ENCODE measurements at regions not wholly inside any gene's neighbourhood (a gene's known extent, or its start where the extent isn't known, plus 50 kb on each side); places are given as distances from the start of the nearest gene placed in this dataset.
A peak's percentile ranks its signal among the peaks of the same experiment; 100 is the strongest.

DNA sequence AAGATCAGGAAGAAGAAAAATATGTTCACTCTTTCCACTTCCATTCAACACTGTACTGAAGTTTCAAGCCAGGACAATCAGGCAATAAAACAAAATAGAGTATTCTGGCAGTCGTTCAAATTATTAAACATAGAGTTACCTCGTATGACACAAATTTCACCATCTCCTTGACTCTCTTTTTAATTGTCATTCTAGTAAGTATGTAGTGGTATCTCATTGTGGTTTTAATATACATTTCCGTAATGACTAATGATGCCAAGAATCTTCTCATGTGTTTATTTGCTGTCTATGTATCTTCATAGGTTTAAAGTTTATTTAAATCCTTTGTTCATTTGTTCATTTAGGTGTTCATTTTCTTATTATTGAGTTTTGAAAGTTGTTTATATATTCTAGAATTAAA, 352.2 kb downstream of the IDS start:
- DNase-seq (ENCODE audit: low read depth): no peak

- DNase-seq (ENCODE audit: low read depth): peak; percentile 28
These were observed 353.0 kb downstream of the IDS start for GRCh38 chrX:149151805-149152757.

- peak; percentile 1 for DNase-seq (ENCODE audit: low read depth)
These were observed 359.2 kb downstream of the IDS start for GRCh38 chrX:149145845-149146285.

DNA sequence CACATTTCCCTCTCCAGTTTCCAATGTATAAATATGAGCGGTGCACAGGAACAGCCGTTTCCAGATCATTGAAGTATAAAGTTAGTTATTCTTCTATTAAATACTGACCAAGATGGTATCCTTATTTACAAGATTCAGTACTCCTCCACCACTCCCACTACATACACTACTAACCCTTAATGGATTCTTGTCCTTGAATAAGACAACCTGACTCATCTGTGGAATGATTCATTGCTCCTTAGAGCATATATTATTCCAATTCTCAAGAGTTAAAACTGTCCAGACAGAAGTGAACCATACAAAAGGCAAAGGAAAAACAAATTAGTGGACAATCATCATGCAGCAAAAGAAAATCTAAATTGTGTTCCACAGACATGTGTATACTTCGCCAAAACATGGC, 373.3 kb downstream of the IDS start:
- no peak for DNase-seq (ENCODE audit: low read depth)

- no peak for DNase-seq (ENCODE audit: low read depth)
These were observed 375.3 kb downstream of the IDS start for GRCh38 chrX:149129767-149130166.

- no peak for DNase-seq (ENCODE audit: low read depth)
These were observed 380.5 kb downstream of the IDS start for GRCh38 chrX:149124526-149125108.

DNA sequence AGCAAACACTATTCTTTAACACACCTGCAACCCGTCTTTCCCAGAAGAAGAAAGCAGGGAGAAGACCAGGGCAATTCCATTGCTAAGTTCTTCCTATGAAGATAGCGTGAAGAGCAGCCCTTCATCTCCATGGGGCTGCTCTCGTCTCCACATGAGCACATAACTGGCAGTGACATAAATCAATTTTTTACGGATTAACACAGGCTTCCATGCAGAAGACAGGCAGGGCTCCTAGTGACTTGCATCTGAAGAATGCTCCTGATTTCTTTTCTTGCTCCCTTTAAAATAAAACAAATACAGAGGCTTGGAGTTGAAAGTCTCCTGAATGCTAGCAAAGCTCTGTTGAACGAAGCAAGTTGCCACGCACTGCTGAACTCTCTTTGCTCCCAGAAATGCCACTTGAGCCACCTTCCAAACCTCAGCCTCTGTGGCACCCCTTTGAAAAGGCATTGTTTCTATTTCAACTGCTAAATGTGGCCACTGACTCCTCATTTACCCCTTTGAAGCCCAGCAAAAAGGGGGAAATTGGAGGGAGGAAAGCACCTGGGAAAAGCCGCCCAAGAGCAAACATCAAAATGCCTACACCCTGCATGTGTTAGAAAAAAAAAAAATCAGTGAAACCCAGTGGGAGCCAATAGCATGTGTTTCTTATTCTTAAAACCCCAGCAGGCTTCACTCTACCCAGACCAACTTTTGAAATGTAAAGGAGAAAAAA, 383.7 kb downstream of the IDS start:
- DNase-seq (ENCODE audit: low read depth): no peak

DNA sequence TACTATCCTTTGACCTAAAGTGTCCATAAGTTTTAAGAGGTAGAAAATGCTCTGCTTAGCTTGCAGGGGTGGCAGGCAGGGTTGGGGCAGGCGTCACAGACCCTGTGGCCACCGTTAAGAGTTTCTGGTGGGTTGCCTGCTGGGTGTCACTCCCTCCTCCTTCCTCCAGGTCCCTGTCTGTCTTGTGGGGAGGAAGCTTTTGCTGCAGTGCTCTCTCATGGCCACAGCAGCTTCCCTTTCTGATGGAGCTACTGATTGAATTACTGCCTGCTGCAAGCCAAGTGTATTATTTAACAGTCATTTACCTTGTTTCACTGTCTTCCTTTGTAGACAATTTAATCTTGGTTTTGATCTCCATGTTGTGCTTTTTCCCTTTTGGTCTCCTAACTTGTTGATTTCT, 384.6 kb downstream of the IDS start:
- no peak for DNase-seq (ENCODE audit: low read depth)

- no peak for DNase-seq (ENCODE audit: low read depth)
These were observed 390.2 kb downstream of the IDS start for GRCh38 chrX:149114874-149115273.

DNA sequence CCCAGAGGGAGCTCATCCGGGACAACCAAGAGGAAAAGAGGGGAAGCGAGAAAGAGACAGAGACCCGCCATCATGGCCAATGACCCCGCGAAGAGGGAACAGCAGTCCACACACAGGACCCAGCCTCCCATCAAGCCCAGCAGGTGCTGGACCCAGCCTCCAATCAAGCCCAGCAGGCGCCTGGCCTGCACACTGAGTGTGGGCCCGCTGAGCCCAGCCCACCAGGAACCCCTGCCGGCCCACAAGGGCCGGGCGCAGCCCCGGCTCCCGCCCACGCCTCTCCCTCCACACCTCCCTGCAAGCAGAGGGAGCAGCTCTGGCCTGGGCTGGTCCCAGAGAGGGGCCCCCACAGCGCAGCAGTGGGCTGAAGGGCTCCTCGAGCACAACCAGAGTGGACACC, 391.1 kb downstream of the IDS start:
- DNase-seq (ENCODE audit: low read depth): no peak

DNA sequence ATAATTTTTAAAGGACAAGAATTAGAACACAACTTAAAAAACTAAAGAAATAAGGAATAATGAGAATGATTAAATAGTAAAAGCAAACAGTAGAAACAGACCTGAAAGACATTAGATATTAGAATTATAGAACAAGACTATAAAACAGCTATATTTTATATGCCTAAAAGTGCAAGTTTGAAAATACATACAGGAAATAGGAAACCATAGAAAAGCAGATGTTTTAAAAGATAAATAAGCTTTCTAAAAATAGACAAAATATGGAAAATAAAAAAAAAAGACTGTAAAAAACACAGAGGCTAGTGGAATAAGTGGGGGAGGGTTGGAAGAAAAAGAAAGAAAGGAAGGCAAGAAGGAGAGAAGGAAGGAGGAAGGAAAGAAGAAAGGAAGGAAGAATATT, 407.3 kb downstream of the IDS start:
- no peak for DNase-seq (ENCODE audit: low read depth)

- no peak for DNase-seq (ENCODE audit: low read depth)
These were observed 412.9 kb downstream of the IDS start for GRCh38 chrX:149092179-149092578.

- no peak for DNase-seq (ENCODE audit: low read depth)
These were observed 425.2 kb downstream of the IDS start for GRCh38 chrX:149079805-149080406.

DNA sequence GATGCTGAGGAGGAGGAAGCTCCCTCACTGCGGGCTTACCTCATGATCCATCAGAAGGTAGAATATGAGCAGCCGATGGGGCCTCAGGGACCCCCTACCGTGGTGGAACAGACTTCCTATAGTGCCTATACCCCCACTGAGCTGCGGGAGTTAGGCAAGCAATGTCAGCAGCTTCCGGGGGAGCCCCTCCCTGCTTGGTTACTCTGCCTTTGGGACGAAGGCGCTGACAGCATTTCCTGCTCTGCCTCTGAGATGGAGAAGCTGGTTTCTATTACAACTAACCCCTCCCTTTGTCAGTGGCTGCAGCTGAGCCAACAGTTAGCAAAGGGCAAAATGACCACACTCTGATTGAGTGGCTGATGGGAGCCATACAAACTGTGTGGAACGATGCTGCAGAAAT, 430.7 kb downstream of the IDS start:
- DNase-seq (ENCODE audit: low read depth): no peak

DNA sequence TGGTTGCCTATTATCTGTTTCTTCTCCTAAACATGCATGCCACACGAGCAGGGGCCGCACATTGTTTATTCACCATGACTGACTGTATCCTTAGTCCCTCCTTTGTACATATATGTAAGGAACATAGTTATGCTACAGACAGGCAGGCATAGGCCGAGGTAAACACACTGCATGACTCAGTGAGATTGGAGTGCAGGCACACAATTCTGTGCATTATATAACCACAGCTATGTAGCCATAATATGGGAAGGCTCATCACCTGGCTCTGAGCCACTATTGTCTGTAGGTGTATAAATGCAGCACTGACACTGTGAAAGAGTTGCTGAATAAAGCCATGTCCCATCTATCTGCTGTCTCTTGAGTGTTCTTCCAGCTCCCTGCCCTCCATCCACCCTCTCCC, 431.6 kb downstream of the IDS start:
- DNase-seq (ENCODE audit: low read depth): no peak

GRCh38 chrX:149069899-149070298, 435.2 kb downstream of the IDS start:
- DNase-seq (ENCODE audit: low read depth): no peak

DNA sequence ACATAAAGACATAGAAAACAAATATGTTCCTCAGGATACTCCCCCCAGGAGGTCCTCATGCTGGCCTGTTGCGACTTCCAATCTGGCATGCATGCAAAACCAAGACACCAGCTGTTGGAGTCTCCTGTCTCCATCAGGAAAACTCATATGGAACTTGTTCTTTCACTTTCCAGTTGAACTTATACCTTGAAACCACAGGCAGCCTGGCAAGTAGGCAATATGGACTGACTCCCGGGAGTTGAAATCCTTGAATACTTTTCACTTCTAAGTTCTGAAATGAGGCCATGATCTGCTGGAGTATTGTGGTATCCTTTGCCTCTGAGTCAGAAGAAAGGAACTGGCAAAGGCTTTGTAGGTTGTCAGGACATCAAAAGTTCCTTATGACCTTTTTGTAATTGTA, 444.2 kb downstream of the IDS start:
- no peak for DNase-seq (ENCODE audit: low read depth)
